HG03342 (cell line): ENCODE measurements at regions not wholly inside any gene's neighbourhood (a gene's known extent, or its start where the extent isn't known, plus 50 kb on each side); places are given as distances from the start of the nearest gene placed in this dataset.

Experiments
- ATAC-seq: cut with Tn5 transposase; IDR thresholded peaks from one replicate; pipeline ENCODE4 v1.9.1; 2021; ENCODE audit warnings: mild to moderate bottlenecking, moderate library complexity; ENCODE audit not compliant: unreplicated experiment

DNA sequence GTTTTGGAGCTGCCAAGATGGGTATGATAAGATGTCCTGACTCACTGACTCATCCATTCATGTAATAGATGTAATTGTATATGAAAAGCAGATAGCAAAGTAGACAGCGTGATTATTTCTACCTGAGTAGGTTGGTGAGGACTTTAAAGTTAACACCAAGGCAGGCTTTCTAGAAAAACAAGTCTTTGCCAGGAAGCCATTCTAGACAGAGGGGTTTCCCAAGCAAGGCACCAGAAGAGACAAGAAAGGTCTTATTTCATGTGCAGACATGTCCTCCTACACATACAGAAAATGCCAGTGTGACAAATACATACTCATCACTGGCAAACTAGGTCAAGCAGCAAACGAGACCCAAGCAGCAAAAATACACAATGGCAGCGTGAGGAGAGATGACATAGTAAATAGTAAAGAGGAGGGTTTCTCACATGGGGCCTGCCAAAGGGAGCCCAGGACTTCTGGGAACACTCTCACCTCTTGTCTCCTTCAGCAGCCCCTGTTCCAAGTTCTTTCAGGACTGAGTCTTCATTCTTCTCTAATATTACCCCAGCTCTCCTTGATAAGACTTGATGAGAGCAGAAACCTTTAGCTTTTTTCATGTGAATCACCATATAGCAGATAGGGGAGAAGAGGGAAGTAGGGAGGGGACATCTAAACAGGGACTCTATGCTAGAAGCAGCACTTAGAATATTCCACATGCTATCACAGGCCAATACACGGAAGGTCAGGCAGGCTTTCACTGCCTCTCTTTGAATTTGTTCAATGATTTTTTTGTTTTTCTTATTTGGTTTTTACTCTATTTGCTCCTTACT, 114.6 kb upstream of the ATP1B1 start:
- ATAC-seq: no peak

DNA sequence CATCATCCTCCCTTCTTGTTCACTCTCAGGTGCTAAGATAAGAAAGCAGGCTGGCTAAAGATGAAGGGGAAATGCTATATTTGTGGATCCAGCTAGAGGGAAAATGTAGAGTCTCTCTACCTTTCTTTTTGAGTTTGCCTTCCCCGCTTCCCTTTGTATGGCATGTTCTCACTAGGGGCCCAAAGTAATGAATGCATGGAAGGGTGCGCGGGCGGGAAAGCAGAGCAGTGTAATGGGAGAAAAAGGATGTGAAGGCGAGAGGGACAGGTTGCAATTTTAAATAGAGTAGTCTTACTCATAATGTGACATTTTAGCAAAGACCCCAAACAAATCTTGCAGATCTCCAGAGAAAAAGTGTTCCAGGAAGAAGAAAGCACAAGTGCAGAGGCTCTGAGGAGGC, 105.1 kb upstream of the ATP1B1 start:
- ATAC-seq: no peak

DNA sequence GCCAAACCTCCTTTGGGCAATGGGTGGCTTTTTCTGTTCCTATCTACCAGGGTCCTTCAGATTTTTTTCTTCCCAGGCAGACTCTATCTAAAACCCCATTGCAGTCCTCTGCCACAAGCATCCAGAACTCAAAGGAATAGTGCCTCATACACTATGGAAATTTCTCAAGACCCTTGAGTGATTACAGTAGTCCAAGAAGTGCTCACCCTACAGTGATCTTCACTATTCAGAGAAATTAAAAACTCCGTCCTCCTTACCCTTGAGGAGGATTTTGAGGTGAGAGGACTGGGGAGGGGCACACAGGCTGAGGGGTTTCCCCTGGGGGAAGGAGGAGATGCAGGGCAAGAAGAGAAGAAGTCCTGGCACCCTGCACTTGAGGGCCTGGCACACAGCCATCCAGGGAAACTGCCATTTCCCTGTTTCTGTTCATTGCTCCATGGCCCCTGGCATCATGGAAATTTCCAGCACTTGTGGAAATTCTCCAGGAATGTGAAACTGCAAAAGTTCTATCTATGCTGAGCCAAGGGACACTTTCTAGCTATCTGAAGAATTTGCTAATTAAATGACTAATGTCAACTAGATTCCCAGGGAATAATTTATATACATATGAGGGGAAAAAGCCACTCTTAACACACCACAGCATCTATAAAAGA, 102.5 kb upstream of the ATP1B1 start:
- ATAC-seq: no peak

DNA sequence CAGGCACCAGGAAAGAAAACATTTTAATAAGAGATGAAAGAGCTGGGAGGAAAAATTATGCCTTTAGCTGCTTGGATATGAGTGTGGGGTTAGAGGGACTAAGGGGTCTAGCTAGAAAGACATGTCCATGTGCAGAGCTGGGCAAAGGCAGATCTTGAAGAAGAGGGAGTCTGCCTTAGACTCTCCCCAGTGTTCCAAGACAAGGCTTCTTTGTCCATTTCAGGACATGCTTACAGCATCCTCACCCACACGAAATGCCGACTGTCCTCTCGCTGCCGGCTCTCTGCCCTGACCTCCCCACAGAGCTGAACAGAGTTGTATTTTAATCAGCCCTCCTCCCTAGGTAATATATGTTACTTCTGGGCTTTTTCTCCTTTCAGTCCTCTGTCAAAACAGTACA, 100.7 kb upstream of the ATP1B1 start:
- ATAC-seq: no peak

DNA sequence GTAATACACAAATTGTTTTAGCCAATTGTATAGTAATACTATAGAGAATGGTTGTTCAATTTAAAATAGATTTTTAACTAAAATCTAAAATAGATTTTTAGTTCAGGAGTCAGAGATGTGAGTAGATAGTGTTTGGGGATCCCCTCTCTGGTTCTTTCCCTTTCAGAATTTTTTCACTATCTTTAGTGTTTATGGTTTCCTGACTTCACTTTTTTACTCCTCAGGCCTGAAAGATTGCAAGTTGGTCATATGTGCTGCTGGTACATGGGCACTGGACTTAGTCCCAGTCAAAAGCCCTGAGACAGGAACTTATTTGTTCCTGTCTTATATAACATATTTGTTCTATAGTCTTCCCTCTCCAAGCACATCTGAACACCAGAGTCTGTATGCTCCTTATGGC, 96.8 kb upstream of the ATP1B1 start:
- no peak for ATAC-seq

DNA sequence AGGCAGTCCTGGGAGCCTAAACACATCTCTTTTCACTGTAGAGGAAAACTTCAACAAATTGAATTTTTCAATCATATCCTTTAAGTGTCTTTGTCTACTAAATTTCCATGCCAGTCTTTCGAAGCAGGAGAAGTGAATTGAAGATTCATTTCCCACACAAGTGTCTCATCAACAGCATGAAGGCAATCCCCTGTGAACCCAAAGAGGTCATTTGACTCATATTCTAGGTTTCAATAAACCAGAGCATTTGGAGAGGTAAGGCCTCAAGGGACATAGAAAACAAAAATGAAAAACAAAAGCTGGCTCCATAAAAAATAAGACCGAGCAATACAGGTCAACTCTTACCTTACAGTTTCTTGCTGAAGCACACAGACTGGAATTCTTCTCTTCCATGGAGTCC, 94.1 kb upstream of the ATP1B1 start:
- ATAC-seq: peak; percentile 64

DNA sequence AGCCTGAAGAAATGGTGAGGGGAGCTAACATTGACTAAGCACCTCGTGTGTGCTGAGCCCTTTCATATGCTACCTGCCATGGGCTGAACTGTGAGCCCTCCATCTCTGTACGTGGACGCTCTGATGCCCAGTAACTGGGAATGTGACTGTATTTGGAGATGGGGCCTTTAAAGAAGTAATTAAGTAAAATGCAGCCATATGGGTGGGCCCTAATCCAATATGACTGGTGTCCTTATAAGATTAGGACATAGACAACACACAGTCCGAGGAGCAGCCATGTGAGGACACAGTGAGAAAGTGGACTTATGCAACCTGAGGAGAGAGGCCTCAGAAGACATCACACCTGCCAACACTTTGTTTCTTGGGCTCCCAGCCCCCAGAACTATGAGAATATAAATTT, 92.7 kb upstream of the ATP1B1 start:
- no peak for ATAC-seq

DNA sequence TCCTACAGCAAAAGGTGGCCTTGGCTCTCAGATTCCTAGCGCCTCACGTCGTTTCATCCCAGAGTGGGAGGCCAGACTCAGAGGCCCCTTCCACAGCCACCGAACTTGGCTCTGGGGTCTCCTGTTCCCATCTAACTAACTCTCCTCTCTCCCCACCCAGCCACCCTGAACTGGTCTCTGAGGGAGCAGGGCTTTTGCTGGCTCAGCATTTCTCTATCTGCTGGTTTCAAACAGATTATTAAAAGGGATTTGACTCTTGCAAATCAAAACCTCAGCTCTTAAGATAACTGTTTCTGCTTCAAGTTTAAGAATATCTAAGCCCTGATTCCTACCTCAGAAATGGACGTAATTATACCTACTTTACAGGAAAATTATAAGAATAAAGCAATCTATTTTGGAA, 91.0 kb upstream of the ATP1B1 start:
- ATAC-seq: no peak

DNA sequence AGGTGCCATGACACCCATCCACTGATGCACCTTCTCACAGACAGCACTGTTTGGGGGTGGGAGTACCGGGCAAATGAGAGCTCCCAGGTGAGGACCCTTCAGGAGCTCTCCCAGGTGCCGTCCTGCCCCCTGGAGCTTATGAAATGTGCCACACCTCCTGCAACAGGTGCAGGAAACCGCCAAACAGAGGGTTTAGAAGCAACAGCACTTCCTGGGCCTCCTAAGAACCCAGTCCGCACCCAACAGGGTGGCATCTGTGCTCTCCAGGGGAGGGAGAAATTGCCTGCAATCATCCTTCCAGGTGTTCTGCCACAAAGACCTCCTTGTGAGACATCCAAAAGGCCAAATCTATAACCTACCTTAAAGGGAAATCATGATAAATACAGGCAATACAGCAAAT, 87.7 kb upstream of the ATP1B1 start:
- ATAC-seq: no peak

DNA sequence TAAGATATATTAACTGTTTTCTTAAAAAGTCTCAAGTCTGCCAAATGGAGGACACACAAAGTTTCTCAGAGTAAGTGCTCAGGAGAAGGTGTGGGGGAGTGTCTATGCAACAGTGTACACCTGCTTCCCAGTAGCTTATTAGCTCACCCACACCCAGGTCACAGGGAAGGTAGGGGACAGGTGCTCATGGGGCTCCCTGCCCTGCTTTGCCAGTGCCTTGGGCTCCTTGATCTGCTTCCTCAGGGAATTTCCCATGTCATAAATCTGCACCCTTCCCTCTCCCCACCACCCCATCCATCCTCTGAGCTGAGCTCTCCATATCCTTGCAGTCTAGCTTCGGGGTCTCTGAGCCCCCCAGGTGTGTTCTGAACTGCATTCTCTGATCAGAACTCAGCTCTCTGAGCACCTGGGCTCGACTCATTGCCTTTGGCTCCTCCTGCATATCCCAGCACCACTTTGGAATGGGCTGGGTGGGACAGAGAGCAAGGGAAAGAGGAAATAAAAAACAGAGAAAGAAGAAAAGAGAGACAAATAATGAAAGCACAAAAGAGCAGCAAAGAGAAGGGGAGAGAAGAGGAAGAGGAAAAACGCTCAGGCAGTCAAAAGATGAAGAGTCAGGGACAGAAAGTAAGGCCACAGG, 87.0 kb upstream of the ATP1B1 start:
- ATAC-seq: no peak

DNA sequence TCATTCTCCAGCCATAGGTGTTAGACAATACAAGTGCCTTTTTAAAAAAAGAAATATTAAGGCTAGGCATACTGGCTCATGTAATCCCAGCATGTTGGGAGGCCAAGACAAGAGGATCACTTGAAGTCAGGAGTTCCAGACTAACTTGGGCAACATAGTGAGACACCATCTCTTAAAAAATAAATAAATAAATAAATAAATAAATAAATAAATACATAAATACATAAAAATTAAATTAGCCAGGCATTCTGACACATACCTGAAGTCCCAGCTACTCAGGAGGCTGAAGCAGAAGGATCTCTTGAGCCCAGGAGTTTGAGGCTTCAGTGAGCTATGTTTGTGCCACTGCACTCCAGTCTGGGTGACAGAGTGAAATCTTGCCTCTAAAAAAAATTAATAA, 85.8 kb upstream of the ATP1B1 start:
- ATAC-seq: no peak

DNA sequence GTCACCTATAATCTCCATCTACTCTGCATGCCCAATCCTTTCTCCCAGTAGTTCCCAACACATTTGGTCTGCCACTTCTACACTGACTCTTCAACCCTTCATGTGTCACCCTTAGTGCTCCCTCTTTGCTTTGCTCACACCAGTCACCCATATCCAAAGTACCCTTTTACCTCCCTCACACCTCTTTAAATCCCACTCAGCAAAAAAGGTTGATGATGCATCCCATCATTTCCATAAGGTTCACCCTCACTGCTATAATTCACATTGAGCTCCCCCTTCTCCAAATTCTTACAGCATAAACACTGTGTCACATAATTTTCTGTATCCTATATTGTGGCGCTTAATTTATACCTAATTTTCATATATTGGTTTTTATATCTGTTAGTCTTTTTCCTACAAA, 83.8 kb upstream of the ATP1B1 start:
- ATAC-seq: no peak

DNA sequence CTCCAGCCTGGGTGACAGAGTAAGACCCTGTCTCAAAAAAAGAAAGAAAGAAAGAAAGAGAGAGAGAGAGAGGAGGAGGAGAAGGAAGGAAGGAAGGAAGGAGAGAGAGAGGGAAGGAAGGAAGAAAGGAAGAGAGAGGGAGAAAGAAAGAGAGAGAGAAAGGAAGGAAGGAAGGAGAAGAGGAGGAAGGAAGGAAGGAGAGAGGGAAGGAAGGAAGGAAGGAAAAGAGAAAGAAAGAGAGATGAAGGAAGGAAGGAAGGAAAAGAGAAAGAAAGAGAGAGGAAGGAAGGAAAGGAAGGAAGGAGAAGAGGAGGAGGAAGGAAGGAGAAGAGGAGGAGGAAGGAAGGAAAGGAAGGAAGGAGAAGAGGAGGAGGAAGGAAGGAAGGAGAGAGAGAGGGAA, 82.2 kb upstream of the ATP1B1 start:
- no peak for ATAC-seq

DNA sequence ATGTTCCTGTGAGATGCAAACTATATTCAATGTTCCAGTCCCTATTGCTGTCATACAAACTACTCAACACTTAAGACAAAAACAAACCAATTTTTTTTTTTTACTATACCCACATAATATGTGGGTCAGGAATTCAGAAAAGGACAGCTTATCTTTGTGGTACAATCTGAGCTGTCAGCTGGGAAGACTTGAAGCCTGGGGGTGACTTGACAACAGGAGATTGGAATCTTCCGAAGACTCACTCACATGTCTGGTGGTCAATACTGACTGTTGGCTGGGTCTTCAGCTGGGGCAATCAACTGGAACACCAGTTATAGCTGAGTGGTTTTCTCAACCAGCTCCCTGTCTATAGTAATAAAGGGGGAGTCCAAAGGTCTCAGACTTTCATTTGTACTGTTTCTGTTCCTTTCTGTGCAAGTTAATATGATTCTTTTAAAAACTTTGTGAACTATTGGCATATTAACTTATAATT, 81.7 kb upstream of the ATP1B1 start:
- peak; percentile 90 for ATAC-seq

DNA sequence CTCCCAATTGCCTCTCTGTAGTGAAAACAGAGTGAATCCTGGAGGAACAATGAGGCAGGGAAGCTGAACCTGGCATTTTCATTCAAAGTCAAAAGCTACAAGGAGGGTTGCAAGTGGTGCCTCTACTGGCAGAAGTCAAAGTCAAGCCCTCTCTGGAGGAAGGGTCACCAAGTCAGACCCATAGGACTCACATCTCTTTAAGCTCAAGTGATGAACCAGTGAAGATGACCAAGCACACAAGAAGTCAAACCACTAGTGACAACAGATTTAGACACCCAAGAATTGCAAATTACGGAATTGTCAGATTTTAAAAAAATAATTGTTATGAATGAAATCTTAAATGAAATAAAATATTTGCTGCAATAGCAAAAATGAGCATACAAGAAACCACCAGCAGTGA, 81.1 kb upstream of the ATP1B1 start:
- peak; percentile 5 for ATAC-seq

DNA sequence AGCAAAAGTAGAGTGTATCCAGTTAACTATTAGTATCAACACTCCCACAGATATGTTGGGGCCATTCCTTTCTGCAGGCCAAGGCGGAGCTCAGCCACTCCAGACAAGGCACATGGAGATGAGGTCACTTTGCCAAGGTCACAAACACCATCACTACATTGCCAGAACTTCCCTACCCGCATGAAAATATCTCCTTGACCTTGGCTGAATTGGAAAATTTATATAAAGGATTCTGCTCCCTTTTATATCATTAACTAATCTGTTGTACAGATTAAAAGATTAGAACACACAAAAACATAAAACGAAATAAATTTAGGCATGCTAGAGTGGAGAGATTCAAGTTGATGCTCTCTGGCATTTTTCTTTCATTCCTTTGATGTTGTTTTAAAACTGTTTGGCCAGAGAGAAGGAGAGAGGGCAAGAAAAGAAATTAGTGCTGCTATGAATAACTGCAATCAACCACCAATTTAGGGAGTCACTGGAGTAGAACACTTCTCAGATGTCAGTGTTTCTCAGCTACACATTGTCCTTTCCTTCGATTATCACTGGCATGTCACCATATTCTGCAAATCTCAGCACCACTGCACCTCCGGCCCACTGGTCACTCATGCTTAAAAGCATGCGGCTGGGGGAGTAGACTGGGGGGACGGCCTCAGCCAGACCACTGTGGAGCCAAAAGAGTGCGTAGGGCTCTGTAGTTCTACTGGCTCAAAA, 78.7 kb upstream of the ATP1B1 start:
- peak; percentile 33 for ATAC-seq

DNA sequence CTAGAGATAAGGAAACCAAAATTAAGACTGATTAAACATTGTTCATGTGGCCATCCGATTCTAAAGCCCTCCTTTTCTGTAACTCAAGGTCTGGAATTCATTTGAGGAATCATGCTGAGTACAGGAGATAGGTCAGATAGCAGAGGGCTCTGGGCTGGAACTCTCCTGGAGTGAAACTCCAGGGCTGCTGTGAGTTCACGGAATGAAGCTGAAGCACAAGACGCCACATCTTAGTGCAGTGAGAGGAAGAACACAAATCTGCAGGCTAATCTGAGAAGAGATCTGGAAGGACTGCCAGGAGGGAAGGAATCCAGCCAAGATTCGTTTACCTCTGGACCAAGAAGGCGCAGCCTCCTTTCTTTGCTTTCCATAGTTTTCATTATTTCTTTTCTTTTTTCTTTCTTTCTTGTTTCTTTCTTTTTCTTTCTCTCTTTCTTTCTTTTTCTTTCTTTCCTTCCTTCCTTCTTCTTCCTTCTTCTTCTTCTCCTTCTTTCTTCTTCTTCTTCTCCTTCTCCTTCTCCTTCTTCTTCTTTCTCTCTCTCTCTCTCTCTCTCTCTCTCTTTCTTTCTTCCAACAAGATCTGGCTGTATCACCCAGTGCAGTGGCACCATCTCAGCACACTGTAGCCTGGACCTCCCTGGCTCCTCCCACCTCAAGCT, 74.8 kb upstream of the ATP1B1 start:
- no peak for ATAC-seq

DNA sequence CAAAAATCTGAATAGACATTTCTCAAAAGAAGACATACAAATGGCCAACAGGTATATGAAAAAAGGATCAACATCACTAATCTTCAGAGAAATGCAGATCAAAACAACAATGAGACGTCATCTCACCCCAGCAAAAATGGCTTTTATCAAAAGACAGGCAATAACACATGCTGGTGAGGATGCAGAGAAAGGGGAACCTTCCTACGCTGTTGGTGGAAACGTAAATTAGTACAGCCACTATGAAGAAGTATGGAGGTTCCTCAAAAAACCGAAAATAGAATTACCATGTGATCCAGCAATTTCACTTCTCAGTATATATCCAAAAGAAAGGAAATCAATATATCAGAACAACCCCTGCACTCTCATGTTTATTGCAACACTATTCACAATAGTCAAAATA, 65.1 kb upstream of the ATP1B1 start:
- ATAC-seq: no peak

DNA sequence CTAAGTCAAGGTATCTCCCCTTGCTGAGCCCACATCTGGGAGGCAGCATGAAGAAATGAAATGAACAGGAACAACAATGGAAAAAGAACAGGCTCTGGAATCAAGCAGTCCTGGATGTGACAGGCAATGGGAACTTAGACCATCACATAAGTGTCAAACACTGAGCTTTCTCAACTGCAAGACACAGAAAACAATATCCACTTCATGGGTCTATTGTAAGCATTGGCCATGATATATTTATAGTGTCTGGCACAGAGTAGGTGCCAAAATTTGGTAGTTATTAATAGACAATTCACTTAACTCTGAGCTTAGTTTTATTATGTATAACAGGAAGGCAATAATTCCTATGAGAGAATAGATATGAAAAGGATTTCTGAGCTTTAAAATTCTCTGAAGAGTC, 64.1 kb upstream of the ATP1B1 start:
- ATAC-seq: no peak

DNA sequence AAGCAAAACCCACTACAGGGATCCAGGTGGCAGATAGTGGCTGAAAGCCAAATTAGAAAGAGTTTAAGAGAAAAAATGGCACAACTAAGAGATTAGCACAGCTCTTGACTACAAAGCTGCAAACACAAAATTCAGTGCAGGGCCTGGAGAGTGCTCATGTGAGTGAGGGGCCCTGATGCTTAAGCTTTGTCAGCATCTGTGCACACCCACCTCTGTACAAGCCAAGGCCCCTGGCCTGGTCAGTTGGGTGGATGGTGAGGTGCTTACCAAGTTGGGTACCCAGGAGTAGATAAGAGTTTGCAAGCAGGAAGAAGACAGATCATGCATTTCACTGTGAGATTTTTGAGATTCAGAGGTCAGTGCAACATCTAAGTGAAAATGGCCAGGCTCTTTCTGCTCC, 62.7 kb upstream of the ATP1B1 start:
- ATAC-seq: no peak

DNA sequence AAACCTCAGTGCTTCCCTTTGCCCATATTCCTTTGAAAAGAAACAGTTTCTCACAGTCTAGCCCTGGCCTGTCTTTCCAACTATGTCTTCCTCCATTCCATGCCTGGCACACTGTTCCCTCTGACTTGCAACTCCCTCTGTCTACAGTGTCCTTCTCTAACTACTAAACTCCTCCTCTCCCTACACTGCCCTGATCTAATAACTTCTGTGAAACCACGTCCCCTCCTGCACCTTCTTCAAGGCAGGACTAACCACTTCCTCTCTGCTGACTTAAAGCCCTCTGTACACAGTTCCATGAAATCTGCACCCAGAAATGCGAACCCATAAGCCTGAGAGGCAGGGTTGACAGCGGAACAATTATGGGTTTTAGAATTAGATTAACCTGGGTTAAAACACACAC, 62.2 kb upstream of the ATP1B1 start:
- ATAC-seq: peak; percentile 85
